Tibial artery (tissue), 4 donors: ENCODE measurements at regions not wholly inside any gene's neighbourhood (a gene's known extent, or its start where the extent isn't known, plus 50 kb on each side); places are given as distances from the start of the nearest gene placed in this dataset.
A peak's percentile ranks its signal among the peaks of the same experiment; 100 is the strongest.

ENCODE experiments used
- DNase-seq, 2 donors: peaks; one replicate each; pipeline ENCODE4 v3.0.0-alpha.2; 2019
- H3K27ac ChIP-seq, 2 donors: fragments of 200-600 bp; sonication (generic) in 1 of 2; 1 replicate in 1 of 2; 2 replicates in 1 of 2; pipeline ENCODE4 v1.5.1; 2018 to 2019; ENCODE audit warnings: mild to moderate bottlenecking in 1 of 2
- H3K27me3 ChIP-seq, 2 donors: fragments of 200-600 bp; sonication (generic) in 1 of 2; one replicate each; pipeline versions ENCODE4 v1.5.1 to v1.6.0; 2016 to 2019
- H3K36me3 ChIP-seq, 3 donors: fragments of 200-600 bp; sonication (generic) in 2 of 3; one replicate each; pipeline ENCODE4 v1.5.1; 2016 to 2019; ENCODE audit warnings: mild to moderate bottlenecking in 2 of 3
- H3K4me1 ChIP-seq, 4 donors: fragments of 200-600 bp; sonication (generic) in 2 of 4; 1 replicate in 3 of 4; 2 replicates in 1 of 4; pipeline ENCODE4 v1.5.1; 2016 to 2019
- H3K4me3 ChIP-seq, 2 donors: fragments of 200-600 bp; sonication (generic) in 1 of 2; 1 replicate in 1 of 2; 2 replicates in 1 of 2; pipeline ENCODE4 v1.5.1; 2018 to 2019; ENCODE audit warnings: mild to moderate bottlenecking in 2 of 2
- H3K9me3 ChIP-seq, 3 donors: fragments of 200-600 bp; sonication (generic) in 1 of 3; one replicate each; pipeline ENCODE4 v1.5.1; 2016 to 2019
- intact Hi-C: fragments of 100-400 bp; cut with DNase I; formaldehyde crosslinking; loops from one replicate; pipeline ENCODE4 v1.15.0; 2023; ENCODE audit warnings: low total_unique reads
- TF ChIP-seq, protein P1 (sequence below), 2 experiments: fragments of 200-600 bp in 1 of 2; fragments of 450-650 bp in 1 of 2; IDR thresholded peaks; one replicate each; pipeline ENCODE4 v1.5.1; 2017 to 2019; ENCODE audit warnings: antibody characterized with exemption in 2 of 2, mild to moderate bottlenecking in 1 of 2, moderate library complexity in 1 of 2

DNA sequence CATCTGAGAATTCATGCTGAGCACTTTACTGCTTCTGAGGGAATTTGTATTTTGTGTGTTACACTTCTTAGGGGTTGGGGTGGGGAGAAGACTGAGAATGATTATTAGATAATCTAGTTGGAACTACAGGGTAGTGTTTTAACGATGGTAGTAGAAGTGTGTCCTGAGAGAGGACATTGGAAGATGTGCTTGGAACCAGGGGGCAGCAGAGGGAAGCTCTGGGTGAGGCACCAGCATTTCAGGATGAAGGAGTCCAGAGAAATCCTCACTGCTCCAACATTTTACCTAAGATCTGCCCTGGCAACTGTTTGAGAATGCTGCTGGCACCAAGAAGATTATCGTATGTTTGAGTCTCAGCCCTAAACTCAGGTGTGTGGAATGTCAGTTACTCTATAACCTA, 145.5 kb downstream of the SQOR start:
- intact Hi-C loops: no loop called here
- peaks cover 0 to 5% of the 10 kb centered on the region in 2 donors for H3K27me3 ChIP-seq
- H3K4me3 ChIP-seq: no peak overlapping the region
- DNase-seq: no peak
- no peaks in the 10 kb centered on the region for H3K4me1 ChIP-seq
- no peaks in the 10 kb centered on the region for H3K36me3 ChIP-seq
- TF ChIP-seq, protein P1, sequence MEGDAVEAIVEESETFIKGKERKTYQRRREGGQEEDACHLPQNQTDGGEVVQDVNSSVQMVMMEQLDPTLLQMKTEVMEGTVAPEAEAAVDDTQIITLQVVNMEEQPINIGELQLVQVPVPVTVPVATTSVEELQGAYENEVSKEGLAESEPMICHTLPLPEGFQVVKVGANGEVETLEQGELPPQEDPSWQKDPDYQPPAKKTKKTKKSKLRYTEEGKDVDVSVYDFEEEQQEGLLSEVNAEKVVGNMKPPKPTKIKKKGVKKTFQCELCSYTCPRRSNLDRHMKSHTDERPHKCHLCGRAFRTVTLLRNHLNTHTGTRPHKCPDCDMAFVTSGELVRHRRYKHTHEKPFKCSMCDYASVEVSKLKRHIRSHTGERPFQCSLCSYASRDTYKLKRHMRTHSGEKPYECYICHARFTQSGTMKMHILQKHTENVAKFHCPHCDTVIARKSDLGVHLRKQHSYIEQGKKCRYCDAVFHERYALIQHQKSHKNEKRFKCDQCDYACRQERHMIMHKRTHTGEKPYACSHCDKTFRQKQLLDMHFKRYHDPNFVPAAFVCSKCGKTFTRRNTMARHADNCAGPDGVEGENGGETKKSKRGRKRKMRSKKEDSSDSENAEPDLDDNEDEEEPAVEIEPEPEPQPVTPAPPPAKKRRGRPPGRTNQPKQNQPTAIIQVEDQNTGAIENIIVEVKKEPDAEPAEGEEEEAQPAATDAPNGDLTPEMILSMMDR (IDR thresholded peaks at IDR 0.05): no peak
- H3K27ac ChIP-seq: no peak overlapping the region
- no peaks in the 10 kb centered on the region for H3K9me3 ChIP-seq

DNA sequence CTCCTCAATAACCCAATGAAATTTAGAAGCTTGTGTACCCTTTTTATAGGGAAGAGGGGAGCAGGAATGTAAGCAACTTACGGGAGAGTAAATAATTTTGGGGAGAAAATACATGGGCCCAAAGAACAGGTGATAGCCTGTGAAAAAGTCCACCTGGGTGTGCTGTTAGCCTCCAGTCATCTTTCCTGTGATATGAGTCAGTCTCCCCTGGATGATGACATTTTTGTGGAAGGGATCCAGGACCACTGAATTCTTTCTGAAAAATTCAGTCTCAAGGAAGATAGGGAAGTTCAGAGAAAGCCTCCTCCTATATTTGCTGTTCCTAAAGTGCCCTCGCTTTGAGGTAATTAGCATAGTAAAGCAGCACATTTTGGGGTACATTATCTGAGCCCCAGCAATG, 149.8 kb downstream of the SQOR start:
- Histone ChIP-seq H3K36me3 (no peaks in the 10 kb centered on the region), H3K9me3 (no peaks in the 10 kb centered on the region), H3K27ac (no peak overlapping the region), H3K4me1 (no peaks in the 10 kb centered on the region), H3K4me3 (no peak overlapping the region), H3K27me3 (peaks cover 0 to 3% of the 10 kb centered on the region in 2 donors)
- intact Hi-C loops: no loop called here
- TF ChIP-seq, protein P1 (IDR thresholded peaks at IDR 0.05): no peak
- DNase-seq: no peak

GRCh38 chr15:45785897-45786296, 151.1 kb downstream of the SQOR start:
- DNase-seq: no peak
- TF ChIP-seq, protein P1 (IDR thresholded peaks at IDR 0.05): no peak
- no peak overlapping the region for H3K4me3 ChIP-seq
- no peak overlapping the region for H3K27ac ChIP-seq
- H3K27me3 ChIP-seq: peaks cover 0 to 3% of the 10 kb centered on the region in 2 donors
- H3K4me1 ChIP-seq: no peaks in the 10 kb centered on the region
- intact Hi-C loops: no loop called here
- H3K9me3 ChIP-seq: no peaks in the 10 kb centered on the region
- H3K36me3 ChIP-seq: no peaks in the 10 kb centered on the region

- DNase-seq: no peak
- intact Hi-C loops: no loop called here
- no peaks in the 10 kb centered on the region for H3K36me3 ChIP-seq
Measured at GRCh38 chr15:45790325-45790943, 155.6 kb downstream of the SQOR start.

DNA sequence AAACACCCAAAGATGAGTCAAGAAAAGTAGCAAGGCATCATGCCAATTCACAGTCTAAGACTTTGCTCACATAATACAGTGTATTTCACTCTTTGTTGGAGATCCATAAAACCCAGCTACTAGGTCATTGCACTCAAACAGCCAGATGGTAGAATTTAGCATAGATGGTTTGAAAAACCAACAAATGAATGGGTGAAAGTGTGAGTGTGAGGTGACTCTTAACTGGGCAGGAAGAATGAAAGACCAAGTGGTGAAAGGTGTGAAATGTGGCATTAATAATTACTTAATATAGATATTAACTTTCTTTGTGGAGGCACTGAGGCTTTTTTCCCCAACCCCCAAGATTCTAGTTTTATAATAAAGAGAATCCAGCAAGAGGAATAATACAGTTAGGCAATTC, 159.5 kb downstream of the SQOR start:
- peaks cover 0 to 12% of the 10 kb centered on the region in 2 donors for H3K27me3 ChIP-seq
- H3K4me3 ChIP-seq: no peak overlapping the region
- H3K36me3 ChIP-seq: no peaks in the 10 kb centered on the region
- intact Hi-C loops: no loop called here
- no peaks in the 10 kb centered on the region for H3K4me1 ChIP-seq
- H3K27ac ChIP-seq: no peak overlapping the region
- H3K9me3 ChIP-seq: no peaks in the 10 kb centered on the region
- TF ChIP-seq, protein P1 (IDR thresholded peaks at IDR 0.05): no peak
- no peak for DNase-seq

More at GRCh38 chr15:45790325-45790943, 155.6 kb downstream of the SQOR start:
- Histone ChIP-seq H3K27ac (no peak overlapping the region), H3K9me3 (no peaks in the 10 kb centered on the region), H3K4me3 (no peak overlapping the region), H3K4me1 (no peaks in the 10 kb centered on the region), H3K27me3 (peaks cover 0 to 12% of the 10 kb centered on the region in 2 donors)
- TF ChIP-seq, protein P1 (IDR thresholded peaks at IDR 0.05): peak; percentile 27 to 30
